ENCODE measurements at regions not wholly inside any gene's neighbourhood (a gene's known extent, or its start where the extent isn't known, plus 50 kb on each side); places are given as distances from the start of the nearest gene placed in this dataset.

GRCh38 chr6:119459207-119459974 is 109.8 kb upstream of the MAN1A1 start:
- Histone ChIP-seq H3K23ac (ENCODE audit: insufficient read length) (no peak overlapping the region), H3K9me3 (ENCODE audit: insufficient read depth in 2 of 2, low read depth in 1 of 2, low read length in 1 of 2) (0 out of 4 replicates have a peak, but pooled peaks cover 0 to 6% of the 10 kb centered on the region in 2 experiments), H2BK20ac (ENCODE audit: low read length) (no peak overlapping the region), H4K8ac (ENCODE audit: extremely low read depth, insufficient read depth, low read length) (no peak overlapping the region), H3K4ac (replicated peaks; ENCODE audit: insufficient read length, low read depth, low read length) (no peak overlapping the region), H3K27ac (ENCODE audit: low read depth, low read length) (no peak overlapping the region), H2AK5ac (ENCODE audit: low read depth, low read length) (no peak overlapping the region), H2BK15ac (ENCODE audit: low read length) (no peak overlapping the region), H3K56ac (replicated peaks; ENCODE audit: insufficient read length, low read depth, low read length) (no peak overlapping the region), H3K4me1 (replicated peaks in 1 of 4; ENCODE audit: control insufficient read depth in 3 of 4, insufficient read depth in 4 of 4, low read length in 3 of 4) (no peaks in the 10 kb centered on the region), H3K14ac (ENCODE audit: insufficient read length) (no peak overlapping the region), H3K4me2 (ENCODE audit: insufficient read depth in 1 of 2, low read depth in 2 of 2, low read length in 2 of 2) (no peak overlapping the region), H4K91ac (replicated peaks; ENCODE audit: insufficient read length, low read length) (no peak overlapping the region), H2BK120ac (replicated peaks; ENCODE audit: low read depth, low read length) (no peak overlapping the region), H3K18ac (ENCODE audit: extremely low read depth, low read length) (no peak overlapping the region), H3K9ac (replicated peaks in 1 of 4; ENCODE audit: extremely low read depth in 1 of 4, low read depth in 3 of 4, low read length in 3 of 4) (no peak overlapping the region), H3K4me3 (ENCODE audit: extremely low read depth in 1 of 4, insufficient read depth in 2 of 4, low read depth in 3 of 4, low read length in 4 of 4) (no peak overlapping the region), H2BK12ac (ENCODE audit: low read depth, low read length) (no peak overlapping the region), H3K23me2 (ENCODE audit: low read depth, low read length) (no peaks in the 10 kb centered on the region), H2AFZ (ENCODE audit: low read length) (no peak overlapping the region), H3K79me1 (ENCODE audit: low read depth, low read length) (no peaks in the 10 kb centered on the region), H4K5ac (ENCODE audit: insufficient read length, low read depth, low read length) (no peak overlapping the region), H2BK5ac (ENCODE audit: low read depth, low read length) (no peak overlapping the region), H3K79me2 (ENCODE audit: control insufficient read depth in 1 of 2, insufficient read depth in 2 of 2, low read length in 2 of 2) (no peaks in the 10 kb centered on the region), H3K27me3 (replicated peaks in 1 of 4; ENCODE audit: control insufficient read depth in 3 of 4, extremely low read depth in 1 of 4, insufficient read depth in 3 of 4, low read length in 3 of 4) (no peaks in the 10 kb centered on the region), H3K36me3 (ENCODE audit: control insufficient read depth in 2 of 4, insufficient read depth in 4 of 4, low read length in 3 of 4) (no peaks in the 10 kb centered on the region), H4K20me1 (replicated peaks in 1 of 2; ENCODE audit: control insufficient read depth in 1 of 2, insufficient read depth in 2 of 2, low read length in 2 of 2) (no peaks in the 10 kb centered on the region)
- FAIRE-seq: no peak
- ChIA-PET CTCF (ENCODE audit: partially characterized antibody) (interaction anchor here (1.3 kb wide), 1 partner anchor 312 kb away, joined by 3 read pairs; no protein-coding TSS in a partner anchor), POLR2A (ENCODE audit: partially characterized antibody) (no interaction called here)
- no peak for DNase-seq (ENCODE audit: low read depth in 1 of 2, low spot score in 2 of 2)
- 72% methylated on average over 6 of the region's 6 CpGs; no CpG with 5 or more reads in 1 of the 2 experiments for WGBS, 2 experiments (ENCODE audit: extremely low coverage in 1 of 2, insufficient coverage in 1 of 2, insufficient read length in 1 of 2, insufficient replicate concordance in 2 of 2, low coverage in 1 of 2, low lambda C conversion rate in 2 of 2, missing lambda C conversion rate in 1 of 2)
- TF ChIP-seq TEAD4 (IDR thresholded peaks at IDR 0.05; ENCODE audit: low read depth, low read length): no peak
- TF ChIP-seq, protein P1, sequence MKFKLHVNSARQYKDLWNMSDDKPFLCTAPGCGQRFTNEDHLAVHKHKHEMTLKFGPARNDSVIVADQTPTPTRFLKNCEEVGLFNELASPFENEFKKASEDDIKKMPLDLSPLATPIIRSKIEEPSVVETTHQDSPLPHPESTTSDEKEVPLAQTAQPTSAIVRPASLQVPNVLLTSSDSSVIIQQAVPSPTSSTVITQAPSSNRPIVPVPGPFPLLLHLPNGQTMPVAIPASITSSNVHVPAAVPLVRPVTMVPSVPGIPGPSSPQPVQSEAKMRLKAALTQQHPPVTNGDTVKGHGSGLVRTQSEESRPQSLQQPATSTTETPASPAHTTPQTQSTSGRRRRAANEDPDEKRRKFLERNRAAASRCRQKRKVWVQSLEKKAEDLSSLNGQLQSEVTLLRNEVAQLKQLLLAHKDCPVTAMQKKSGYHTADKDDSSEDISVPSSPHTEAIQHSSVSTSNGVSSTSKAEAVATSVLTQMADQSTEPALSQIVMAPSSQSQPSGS (IDR thresholded peaks at IDR 0.05; ENCODE audit: low read length): no peak
